ENCODE measurements at regions not wholly inside any gene's neighbourhood (a gene's known extent, or its start where the extent isn't known, plus 50 kb on each side); places are given as distances from the start of the nearest gene placed in this dataset.

GRCh38 chr11:119552106-119552485 is 129.1 kb upstream of the THY1 start:
- Mint-ChIP-seq H3K36me3 (ENCODE audit: insufficient read depth) (no peaks in the 10 kb centered on the region), H3K27ac (no peak overlapping the region), H3K4me3 (ENCODE audit: low read depth) (no peak overlapping the region), H3K27me3 (peaks cover under 1% of the 10 kb centered on the region), H3K4me1 (ENCODE audit: low read depth) (no peaks in the 10 kb centered on the region), H3K9me3 (ENCODE audit: low read depth) (peaks cover 4% of the 10 kb centered on the region)
- TF ChIP-seq, protein P1, sequence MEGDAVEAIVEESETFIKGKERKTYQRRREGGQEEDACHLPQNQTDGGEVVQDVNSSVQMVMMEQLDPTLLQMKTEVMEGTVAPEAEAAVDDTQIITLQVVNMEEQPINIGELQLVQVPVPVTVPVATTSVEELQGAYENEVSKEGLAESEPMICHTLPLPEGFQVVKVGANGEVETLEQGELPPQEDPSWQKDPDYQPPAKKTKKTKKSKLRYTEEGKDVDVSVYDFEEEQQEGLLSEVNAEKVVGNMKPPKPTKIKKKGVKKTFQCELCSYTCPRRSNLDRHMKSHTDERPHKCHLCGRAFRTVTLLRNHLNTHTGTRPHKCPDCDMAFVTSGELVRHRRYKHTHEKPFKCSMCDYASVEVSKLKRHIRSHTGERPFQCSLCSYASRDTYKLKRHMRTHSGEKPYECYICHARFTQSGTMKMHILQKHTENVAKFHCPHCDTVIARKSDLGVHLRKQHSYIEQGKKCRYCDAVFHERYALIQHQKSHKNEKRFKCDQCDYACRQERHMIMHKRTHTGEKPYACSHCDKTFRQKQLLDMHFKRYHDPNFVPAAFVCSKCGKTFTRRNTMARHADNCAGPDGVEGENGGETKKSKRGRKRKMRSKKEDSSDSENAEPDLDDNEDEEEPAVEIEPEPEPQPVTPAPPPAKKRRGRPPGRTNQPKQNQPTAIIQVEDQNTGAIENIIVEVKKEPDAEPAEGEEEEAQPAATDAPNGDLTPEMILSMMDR (IDR thresholded peaks at IDR 0.05; ENCODE audit: unreplicated experiment): no peak
- no peak for DNase-seq (ENCODE audit: low spot score, unreplicated experiment)

DNA sequence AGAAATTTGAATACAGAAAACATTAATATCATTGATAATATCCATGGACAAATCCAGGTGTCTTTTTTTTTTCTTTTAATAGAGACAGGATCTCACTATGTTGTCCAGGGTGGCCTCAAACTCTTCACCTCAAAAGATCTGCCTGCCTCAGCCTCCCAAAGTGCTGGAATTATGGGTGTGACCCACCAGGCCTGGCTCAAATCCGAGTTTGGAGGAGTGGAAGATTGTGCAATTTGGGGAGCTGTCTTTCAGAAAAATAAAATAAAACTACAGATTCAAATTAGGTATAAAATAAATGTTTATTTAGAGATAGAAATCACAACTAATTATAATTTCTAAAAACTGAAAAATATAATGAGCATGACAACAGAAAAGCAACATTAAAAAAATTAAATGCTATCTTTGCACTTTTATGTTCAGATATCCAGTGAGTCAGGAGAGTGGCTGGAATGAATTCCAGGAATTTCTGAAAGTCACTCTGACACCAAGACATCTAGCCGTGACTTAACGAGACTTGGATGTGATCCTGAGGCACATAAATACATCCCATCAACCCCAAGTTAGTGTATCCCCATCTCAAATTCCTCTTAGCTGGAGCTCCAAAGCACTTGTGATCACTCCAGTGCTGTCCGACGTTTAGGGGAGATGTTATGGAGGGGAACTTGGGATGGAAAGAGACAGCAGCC is 128.6 kb upstream of the THY1 start:
- H3K4me1 Mint-ChIP-seq (ENCODE audit: low read depth): no peaks in the 10 kb centered on the region
- no peaks in the 10 kb centered on the region for H3K27me3 Mint-ChIP-seq
- TF ChIP-seq, protein P1 (IDR thresholded peaks at IDR 0.05; ENCODE audit: unreplicated experiment): no peak
- no peak overlapping the region for H3K27ac Mint-ChIP-seq
- H3K4me3 Mint-ChIP-seq (ENCODE audit: low read depth): no peak overlapping the region
- H3K36me3 Mint-ChIP-seq (ENCODE audit: insufficient read depth): no peaks in the 10 kb centered on the region
- peaks cover 4% of the 10 kb centered on the region for H3K9me3 Mint-ChIP-seq (ENCODE audit: low read depth)
- no peak for DNase-seq (ENCODE audit: low spot score, unreplicated experiment)

- DNase-seq (ENCODE audit: low spot score, unreplicated experiment): no peak
- no peaks in the 10 kb centered on the region for H3K4me1 Mint-ChIP-seq (ENCODE audit: low read depth)
- no peaks in the 10 kb centered on the region for H3K27me3 Mint-ChIP-seq
- no peak overlapping the region for H3K4me3 Mint-ChIP-seq (ENCODE audit: low read depth)
- no peak overlapping the region for H3K27ac Mint-ChIP-seq
- TF ChIP-seq, protein P1 (IDR thresholded peaks at IDR 0.05; ENCODE audit: unreplicated experiment): no peak
- H3K36me3 Mint-ChIP-seq (ENCODE audit: insufficient read depth): no peaks in the 10 kb centered on the region
- H3K9me3 Mint-ChIP-seq (ENCODE audit: low read depth): no peaks in the 10 kb centered on the region
Measured at GRCh38 chr11:119550053-119550752, 127.2 kb upstream of the THY1 start.

GRCh38 chr11:119547511-119547910 is 124.5 kb upstream of the THY1 start:
- Mint-ChIP-seq H3K27me3 (peaks cover 5% of the 10 kb centered on the region), H3K27ac (no peak overlapping the region), H3K4me3 (ENCODE audit: low read depth) (no peak overlapping the region), H3K9me3 (ENCODE audit: low read depth) (no peaks in the 10 kb centered on the region), H3K4me1 (ENCODE audit: low read depth) (no peaks in the 10 kb centered on the region), H3K36me3 (ENCODE audit: insufficient read depth) (no peaks in the 10 kb centered on the region)
- TF ChIP-seq, protein P1 (IDR thresholded peaks at IDR 0.05; ENCODE audit: unreplicated experiment): no peak
- DNase-seq (ENCODE audit: low spot score, unreplicated experiment): no peak

- no peak for DNase-seq (ENCODE audit: low spot score, unreplicated experiment)
- TF ChIP-seq, protein P1 (IDR thresholded peaks at IDR 0.05; ENCODE audit: unreplicated experiment): no peak
- Mint-ChIP-seq H3K27me3 (peaks cover 10% of the 10 kb centered on the region), H3K9me3 (ENCODE audit: low read depth) (no peaks in the 10 kb centered on the region), H3K36me3 (ENCODE audit: insufficient read depth) (no peaks in the 10 kb centered on the region), H3K4me1 (ENCODE audit: low read depth) (no peaks in the 10 kb centered on the region), H3K4me3 (ENCODE audit: low read depth) (no peak overlapping the region), H3K27ac (no peak overlapping the region)
Measured at GRCh38 chr11:119545978-119546915, 123.3 kb upstream of the THY1 start.

Measured in progenitor cell of endocrine pancreas (in vitro differentiated cells).